H1 (cell line): ENCODE measurements at regions not wholly inside any gene's neighbourhood (a gene's known extent, or its start where the extent isn't known, plus 50 kb on each side); places are given as distances from the start of the nearest gene placed in this dataset.

ENCODE experiments used
- CTCF ChIA-PET: fragments of 300-600 bp; sonication (Branson Sonifier 250); formaldehyde crosslinking; loops from one replicate; lab custom pipeline; 2021; ENCODE audit not compliant: partially characterized antibody; lab: Charles Lee
- POLR2A ChIA-PET: fragments of 300-600 bp; sonication (Branson Sonifier 250); formaldehyde crosslinking; loops from one replicate; lab custom pipeline; 2021; ENCODE audit warnings: inconsistent platforms; ENCODE audit not compliant: partially characterized antibody; lab: Charles Lee
- DNase-seq, 2 experiments: peaks; one replicate each; pipeline versions ENCODE4 v3.0.0 to v3.0.0-alpha.2; 2010 to 2022; ENCODE audit warnings: low spot score in 2 of 2, low read depth in 1 of 2, mixed read lengths in 1 of 2
- FAIRE-seq: peaks from 2 replicates; lab custom pipeline; 2011; peaks lifted over from hg19 to GRCh38; lab: Jason Lieb, UNC
- H2AFZ ChIP-seq: 2 replicates; pipeline ENCODE4 v1.8.1; 2012; ENCODE audit warnings: low read length, inconsistent platforms
- H2AK5ac ChIP-seq: 2 replicates; pipeline ENCODE4 v1.6.1; 2013; ENCODE audit warnings: low read depth, low read length
- H2BK120ac ChIP-seq: replicated peaks from 2 replicates; pipeline ENCODE3; 2013; ENCODE audit warnings: low read depth, low read length, inconsistent platforms
- H2BK12ac ChIP-seq: 2 replicates; pipeline ENCODE4 v1.6.1; 2013; ENCODE audit warnings: low read depth, low read length
- H2BK15ac ChIP-seq: 2 replicates; pipeline ENCODE4 v1.6.1; 2013; ENCODE audit warnings: low read length
- H2BK20ac ChIP-seq: 2 replicates; pipeline ENCODE4 v1.6.1; 2013; ENCODE audit warnings: low read length
- H2BK5ac ChIP-seq: 2 replicates; pipeline ENCODE4 v1.6.1; 2013; ENCODE audit warnings: low read depth, low read length
- H3K14ac ChIP-seq: 2 replicates; pipeline ENCODE4 v1.6.1; 2013; ENCODE audit warnings: inconsistent platforms; ENCODE audit not compliant: insufficient read length
- H3K18ac ChIP-seq: 2 replicates; pipeline ENCODE4 v1.6.1; 2013; ENCODE audit warnings: low read length; ENCODE audit errors: extremely low read depth
- H3K23ac ChIP-seq: 2 replicates; pipeline ENCODE4 v1.6.1; 2013; ENCODE audit warnings: inconsistent platforms; ENCODE audit not compliant: insufficient read length
- H3K23me2 ChIP-seq: 2 replicates; pipeline ENCODE4 v1.6.1; 2013; ENCODE audit warnings: low read depth, low read length
- H3K27ac ChIP-seq: 2 replicates; pipeline ENCODE4 v1.6.1; 2011; ENCODE audit warnings: low read depth, low read length, inconsistent platforms
- H3K27me3 ChIP-seq, 4 experiments: replicated peaks in 1 of 4; 1 replicate in 1 of 4; 2 replicates in 3 of 4; pipeline versions ENCODE4 v1.6.1 to v1.8.1; 2011 to 2013; ENCODE audit warnings: low read length in 3 of 4, mild to moderate bottlenecking in 3 of 4, inconsistent platforms in 2 of 4, mixed read lengths in 2 of 4, moderate library complexity in 1 of 4; ENCODE audit not compliant: control insufficient read depth in 3 of 4, insufficient read depth in 3 of 4; ENCODE audit errors: extremely low read depth in 1 of 4
- H3K36me3 ChIP-seq, 4 experiments: 2 replicates each; pipeline versions ENCODE4 v1.6.1 to v1.8.1; 2011 to 2013; ENCODE audit warnings: mild to moderate bottlenecking in 4 of 4, low read length in 3 of 4, moderate library complexity in 2 of 4, control low read depth in 1 of 4, inconsistent platforms in 1 of 4; ENCODE audit not compliant: insufficient read depth in 4 of 4, control insufficient read depth in 2 of 4
- H3K4ac ChIP-seq: replicated peaks from 2 replicates; pipeline ENCODE3; 2013; ENCODE audit warnings: low read length, low read depth, mixed read lengths, inconsistent platforms; ENCODE audit not compliant: insufficient read length
- H3K4me1 ChIP-seq, 4 experiments: replicated peaks in 1 of 4; 1 replicate in 1 of 4; 2 replicates in 3 of 4; pipeline versions ENCODE4 v1.6.1 to v1.8.1; 2011 to 2013; ENCODE audit warnings: low read length in 3 of 4, inconsistent platforms in 2 of 4, mixed read lengths in 1 of 4; ENCODE audit not compliant: insufficient read depth in 4 of 4, control insufficient read depth in 3 of 4
- H3K4me2 ChIP-seq, 2 experiments: 2 replicates each; pipeline versions ENCODE4 v1.6.1 to v1.8.1; 2011 to 2013; ENCODE audit warnings: low read depth in 2 of 2, low read length in 2 of 2, control low read depth in 1 of 2, inconsistent platforms in 1 of 2, mild to moderate bottlenecking in 1 of 2; ENCODE audit not compliant: insufficient read depth in 1 of 2
- H3K4me3 ChIP-seq, 4 experiments: fragments of 200-600, 300-600 bp in 1 of 4; sonication (generic), shearing (Covaris generic), sonication (Bioruptor Twin) in 1 of 4; 2 replicates each; pipeline versions ENCODE4 v1.5.1 to v1.8.1; 2011 to 2016; ENCODE audit warnings: low read length in 4 of 4, low read depth in 3 of 4, control low read depth in 2 of 4, inconsistent platforms in 2 of 4, mild to moderate bottlenecking in 2 of 4, mixed read lengths in 1 of 4, moderate library complexity in 1 of 4; ENCODE audit not compliant: insufficient read depth in 2 of 4; ENCODE audit errors: extremely low read depth in 1 of 4
- H3K56ac ChIP-seq: replicated peaks from 2 replicates; pipeline ENCODE3; 2013; ENCODE audit warnings: low read depth, mild to moderate bottlenecking, mixed read lengths, low read length, inconsistent platforms; ENCODE audit not compliant: insufficient read length
- H3K79me1 ChIP-seq: 2 replicates; pipeline ENCODE4 v1.6.1; 2013; ENCODE audit warnings: low read depth, low read length, control low read depth
- H3K79me2 ChIP-seq, 2 experiments: 2 replicates each; pipeline versions ENCODE4 v1.6.1 to v1.8.1; 2012 to 2013; ENCODE audit warnings: low read length in 2 of 2, mild to moderate bottlenecking in 2 of 2, inconsistent platforms in 1 of 2; ENCODE audit not compliant: insufficient read depth in 2 of 2, control insufficient read depth in 1 of 2
- H3K9ac ChIP-seq, 4 experiments: replicated peaks in 1 of 4; 1 replicate in 1 of 4; 2 replicates in 3 of 4; pipeline versions ENCODE4 v1.6.1 to v1.8.1; 2011 to 2013; ENCODE audit warnings: low read depth in 3 of 4, low read length in 3 of 4, control low read depth in 2 of 4, mild to moderate bottlenecking in 2 of 4, moderate library complexity in 2 of 4, inconsistent platforms in 1 of 4; ENCODE audit errors: extremely low read depth in 1 of 4
- H3K9me3 ChIP-seq, 2 experiments: 2 replicates each; pipeline versions ENCODE4 v1.6.1 to v1.8.1; 2012 to 2013; ENCODE audit warnings: mild to moderate bottlenecking in 2 of 2, moderate library complexity in 2 of 2, control low read depth in 1 of 2, inconsistent platforms in 1 of 2, low read depth in 1 of 2, low read length in 1 of 2, mixed read lengths in 1 of 2; ENCODE audit not compliant: insufficient read depth in 2 of 2
- H4K20me1 ChIP-seq, 2 experiments: replicated peaks in 1 of 2; 2 replicates each; pipeline versions ENCODE3 to v1.8.1; 2011 to 2013; ENCODE audit warnings: inconsistent platforms in 2 of 2, low read length in 2 of 2, mild to moderate bottlenecking in 1 of 2; ENCODE audit not compliant: insufficient read depth in 2 of 2, control insufficient read depth in 1 of 2
- H4K5ac ChIP-seq: 2 replicates; pipeline ENCODE4 v1.6.1; 2013; ENCODE audit warnings: low read length, low read depth, mixed read lengths, inconsistent platforms; ENCODE audit not compliant: insufficient read length
- H4K8ac ChIP-seq: 2 replicates; pipeline ENCODE4 v1.8.0; 2013; ENCODE audit warnings: mild to moderate bottlenecking, moderate library complexity, low read length, inconsistent platforms; ENCODE audit not compliant: insufficient read depth; ENCODE audit errors: extremely low read depth
- H4K91ac ChIP-seq: replicated peaks from 2 replicates; pipeline ENCODE3; 2013; ENCODE audit warnings: low read length, mixed read lengths, inconsistent platforms; ENCODE audit not compliant: insufficient read length
- EZH2 ChIP-seq: fragments of 200-600 bp; sonication (generic); IDR thresholded peaks from 2 replicates; pipeline ENCODE4 v1.7.1; 2012; ENCODE audit warnings: low read depth, mild to moderate bottlenecking, moderate library complexity, low read length, inconsistent platforms; ENCODE audit not compliant: severe bottlenecking
- NRF1 ChIP-seq: IDR thresholded peaks from 2 replicates; pipeline ENCODE4 v1.6.1; 2011; ENCODE audit warnings: mild to moderate bottlenecking, low read depth, low read length, improper control_type of control experiment
- POU5F1 ChIP-seq: IDR thresholded peaks from 2 replicates; pipeline ENCODE4 v1.6.1; 2011; ENCODE audit warnings: low read depth, mild to moderate bottlenecking, low read length, moderate library complexity
- WGBS, 2 experiments: shearing (Covaris generic) in 1 of 2; methylation state at CpG; one replicate each; pipeline versions ENCODE4 v1.1.6 to v1.1.7; 2013 to 2015; ENCODE audit warnings: low lambda C conversion rate in 2 of 2, mixed read lengths in 2 of 2, inconsistent platforms in 1 of 2, low coverage in 1 of 2, missing lambda C conversion rate in 1 of 2; ENCODE audit not compliant: insufficient replicate concordance in 2 of 2, insufficient coverage in 1 of 2, insufficient read length in 1 of 2; ENCODE audit errors: extremely low coverage in 1 of 2, missing lambda C conversion rate in 1 of 2; 5-methylcytosine and 5-hydroxymethylcytosine counted together
- TF ChIP-seq, protein P1 (sequence below): IDR thresholded peaks from 2 replicates; pipeline ENCODE4 v1.6.1; 2011; ENCODE audit warnings: low read depth, mild to moderate bottlenecking, low read length; ENCODE audit not compliant: insufficient read depth

DNA sequence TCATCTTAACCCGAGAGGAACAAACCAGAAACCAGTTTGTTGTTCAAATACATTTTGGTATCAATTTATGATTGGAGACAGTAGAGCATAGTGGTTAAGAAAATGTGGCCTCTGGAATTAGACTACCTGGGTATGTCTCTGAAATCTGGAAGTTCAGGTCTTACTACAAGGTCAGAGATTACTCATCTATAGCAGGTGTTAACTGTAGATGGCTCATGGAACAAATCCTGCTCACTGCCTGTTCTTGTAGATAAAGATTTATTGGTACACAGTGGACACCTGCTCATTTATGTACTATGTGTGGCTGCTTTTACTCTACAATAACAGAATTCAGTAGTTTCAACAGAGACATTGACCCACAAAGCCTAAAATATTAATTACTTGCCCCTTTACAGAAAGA, 413.3 kb downstream of the CNTN6 start:
- Histone ChIP-seq H3K36me3 (no peaks in the 10 kb centered on the region), H3K9me3 (no peaks in the 10 kb centered on the region), H3K14ac (no peak overlapping the region), H2BK15ac (no peak overlapping the region), H3K4ac (no peak overlapping the region), H2BK5ac (no peak overlapping the region), H3K9ac (no peak overlapping the region), H2BK20ac (no peak overlapping the region), H3K27ac (no peak overlapping the region), H3K18ac (no peak overlapping the region), H4K8ac (no peak overlapping the region), H3K56ac (no peak overlapping the region), H3K4me1 (peaks cover 0 to 11% (median 2%) of the 10 kb centered on the region in 4 experiments; a peak in 3 of 7 replicates), H3K23ac (no peak overlapping the region), H4K5ac (peak overlapping the region; percentile 78), H3K23me2 (no peaks in the 10 kb centered on the region), H2BK120ac (no peak overlapping the region), H3K4me2 (peak overlapping the region; percentile 18 to 33; a peak in 1 of 4 replicates), H2BK12ac (no peak overlapping the region), H3K4me3 (peak overlapping the region in 1 of 4 experiments; percentile 33; a peak in 1 of 8 replicates), H2AK5ac (no peak overlapping the region), H4K20me1 (no peaks in the 10 kb centered on the region), H3K79me2 (no peaks in the 10 kb centered on the region), H3K79me1 (no peaks in the 10 kb centered on the region), H4K91ac (no peak overlapping the region), H3K27me3 (no peaks in the 10 kb centered on the region; a peak in 1 of 7 replicates), H2AFZ (no peak overlapping the region; the same call in 1 of the 2 replicates)
- TF ChIP-seq, protein P1, sequence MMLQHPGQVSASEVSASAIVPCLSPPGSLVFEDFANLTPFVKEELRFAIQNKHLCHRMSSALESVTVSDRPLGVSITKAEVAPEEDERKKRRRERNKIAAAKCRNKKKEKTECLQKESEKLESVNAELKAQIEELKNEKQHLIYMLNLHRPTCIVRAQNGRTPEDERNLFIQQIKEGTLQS: no peak
- TF ChIP-seq POU5F1: no peak
- TF ChIP-seq EZH2: no peak
- TF ChIP-seq NRF1: no peak
- FAIRE-seq (no peak), DNase-seq (no peak)
- ChIA-PET CTCF (no interaction called here), POLR2A (no interaction called here)
- 14% methylated on average over 1 of the region's 1 CpG; no CpG with 5 or more reads in 1 of the 2 experiments for WGBS, 2 experiments
